ENCODE measurements at regions not wholly inside any gene's neighbourhood (a gene's known extent, or its start where the extent isn't known, plus 50 kb on each side); places are given as distances from the start of the nearest gene placed in this dataset.

- no peak for DNase-seq
Observed at GRCh38 chr6:44776344-44776743, 388.8 kb downstream of the CDC5L start.

DNA sequence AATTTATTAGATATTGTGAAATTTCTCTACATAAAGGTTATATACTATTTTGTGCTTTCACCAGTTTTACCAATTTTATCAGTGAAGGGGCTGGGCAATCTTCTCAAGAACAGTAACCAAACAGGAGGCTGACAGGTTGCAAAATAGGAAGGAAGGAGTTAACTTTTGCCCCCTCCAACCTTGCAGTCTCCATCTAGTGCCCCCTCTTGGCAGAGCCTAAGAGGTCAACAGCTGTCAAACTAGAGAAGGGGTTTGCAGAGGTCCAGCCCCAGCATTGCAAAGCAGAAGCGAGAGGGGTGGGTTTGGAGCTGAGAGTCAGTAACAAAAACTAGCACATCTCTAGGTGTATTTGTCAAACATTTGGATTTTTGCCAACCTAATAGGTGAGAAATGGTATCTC, 391.0 kb downstream of the CDC5L start:
- DNase-seq, result no peak

Measured in GF-D8 (cell line).